ENCODE measurements at regions not wholly inside any gene's neighbourhood (a gene's known extent, or its start where the extent isn't known, plus 50 kb on each side); places are given as distances from the start of the nearest gene placed in this dataset.

GRCh38 chr15:35932531-35932930 lies 386.6 kb upstream of the DPH6 start:
- TF ChIP-seq CTCF (IDR thresholded peaks at IDR 0.05) = no peak
- TF ChIP-seq MAX (IDR thresholded peaks at IDR 0.05) = no peak
